D721Med (cell line): ENCODE measurements at regions not wholly inside any gene's neighbourhood (a gene's known extent, or its start where the extent isn't known, plus 50 kb on each side); places are given as distances from the start of the nearest gene placed in this dataset.

Experiments
- DNase-seq: peaks from one replicate; pipeline ENCODE4 v3.0.0; 2011; ENCODE audit warnings: low spot score; ENCODE audit not compliant: insufficient read length
- FAIRE-seq: peaks from 2 replicates; lab custom pipeline; 2011; peaks lifted over from hg19 to GRCh38; lab: Jason Lieb, UNC
- TF ChIP-seq, protein P1 (sequence below): IDR thresholded peaks from 2 replicates; pipeline ENCODE4 v1.5.1; 2012; ENCODE audit warnings: mild to moderate bottlenecking, control low read depth; ENCODE audit not compliant: insufficient read depth; ENCODE audit errors: missing control alignments

- TF ChIP-seq, protein P1, sequence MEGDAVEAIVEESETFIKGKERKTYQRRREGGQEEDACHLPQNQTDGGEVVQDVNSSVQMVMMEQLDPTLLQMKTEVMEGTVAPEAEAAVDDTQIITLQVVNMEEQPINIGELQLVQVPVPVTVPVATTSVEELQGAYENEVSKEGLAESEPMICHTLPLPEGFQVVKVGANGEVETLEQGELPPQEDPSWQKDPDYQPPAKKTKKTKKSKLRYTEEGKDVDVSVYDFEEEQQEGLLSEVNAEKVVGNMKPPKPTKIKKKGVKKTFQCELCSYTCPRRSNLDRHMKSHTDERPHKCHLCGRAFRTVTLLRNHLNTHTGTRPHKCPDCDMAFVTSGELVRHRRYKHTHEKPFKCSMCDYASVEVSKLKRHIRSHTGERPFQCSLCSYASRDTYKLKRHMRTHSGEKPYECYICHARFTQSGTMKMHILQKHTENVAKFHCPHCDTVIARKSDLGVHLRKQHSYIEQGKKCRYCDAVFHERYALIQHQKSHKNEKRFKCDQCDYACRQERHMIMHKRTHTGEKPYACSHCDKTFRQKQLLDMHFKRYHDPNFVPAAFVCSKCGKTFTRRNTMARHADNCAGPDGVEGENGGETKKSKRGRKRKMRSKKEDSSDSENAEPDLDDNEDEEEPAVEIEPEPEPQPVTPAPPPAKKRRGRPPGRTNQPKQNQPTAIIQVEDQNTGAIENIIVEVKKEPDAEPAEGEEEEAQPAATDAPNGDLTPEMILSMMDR, result peak; percentile 62
- FAIRE-seq (no peak), DNase-seq (no peak)
Measured at GRCh38 chr1:222095606-222096475, 354.0 kb upstream of the DUSP10 start.

GRCh38 chr1:222093518-222093917 is 351.6 kb upstream of the DUSP10 start:
- TF ChIP-seq, protein P1, result no peak
- DNase-seq, result no peak
- no peak for FAIRE-seq

GRCh38 chr1:222090103-222090502 is 348.2 kb upstream of the DUSP10 start:
- TF ChIP-seq, protein P1, result no peak
- DNase-seq (no peak), FAIRE-seq (no peak)

DNA sequence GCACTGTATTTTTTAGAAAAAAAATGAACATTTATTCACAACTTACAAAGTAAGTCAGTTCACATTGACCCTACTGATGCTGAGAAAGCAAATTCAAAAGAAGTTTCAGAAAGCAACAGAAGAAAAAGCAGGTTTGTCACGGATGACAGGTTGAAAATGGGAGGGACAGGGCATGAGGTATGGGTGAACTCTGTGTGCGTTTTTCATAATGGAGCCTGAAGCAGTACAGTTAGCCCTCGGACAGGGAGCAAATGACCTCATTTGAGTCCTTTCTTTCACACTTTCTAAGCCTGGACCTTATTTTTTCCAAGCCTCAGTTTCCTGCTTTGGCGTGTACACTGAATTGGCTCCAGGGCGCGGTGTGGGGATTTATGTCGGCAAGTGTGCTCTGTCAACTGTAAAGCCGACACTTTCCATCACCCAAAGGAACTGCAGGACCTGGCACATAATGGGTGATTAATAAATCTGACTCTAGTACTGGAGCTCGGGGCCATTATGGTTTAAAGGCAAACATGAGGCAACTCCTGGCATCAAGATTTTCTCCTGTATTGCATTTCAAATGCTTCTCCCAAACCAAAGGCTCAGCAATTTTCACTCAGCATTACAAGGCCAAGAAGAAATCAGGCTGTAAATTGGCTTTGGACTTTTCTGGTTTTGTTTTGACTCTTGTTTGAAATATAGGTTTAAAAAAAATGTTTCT is 345.5 kb upstream of the DUSP10 start:
- no peak for DNase-seq
- no peak for FAIRE-seq
- TF ChIP-seq, protein P1, result no peak

GRCh38 chr1:222084996-222085395 is 343.1 kb upstream of the DUSP10 start:
- FAIRE-seq (no peak), DNase-seq (no peak)
- TF ChIP-seq, protein P1, result no peak

DNA sequence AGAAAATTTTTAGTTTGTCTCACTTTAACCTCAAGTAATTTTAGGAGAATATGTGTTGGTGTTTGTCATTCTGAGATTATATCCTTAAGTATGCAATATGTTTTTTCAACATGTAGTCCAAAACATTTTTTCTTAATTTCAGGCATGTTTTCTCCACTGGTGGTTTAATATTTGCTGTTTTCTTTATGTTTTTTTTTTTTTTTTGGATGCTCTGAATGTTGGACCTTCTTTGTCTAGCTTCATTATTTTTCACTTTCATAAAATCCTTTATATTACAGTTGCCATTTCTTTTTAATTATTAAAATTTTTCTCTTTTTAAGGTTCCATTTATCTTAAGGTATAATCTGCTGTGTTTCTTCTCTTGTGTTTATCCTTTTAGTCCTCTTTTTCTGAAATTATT is 342.2 kb upstream of the DUSP10 start:
- no peak for FAIRE-seq
- TF ChIP-seq, protein P1, result no peak
- DNase-seq, result no peak

- no peak for FAIRE-seq
- TF ChIP-seq, protein P1, result no peak
Measured at GRCh38 chr1:222081859-222082258, 340.0 kb upstream of the DUSP10 start.

More at GRCh38 chr1:222081859-222082258, 340.0 kb upstream of the DUSP10 start:
- no peak for DNase-seq
